ENCODE measurements at regions not wholly inside any gene's neighbourhood (a gene's known extent, or its start where the extent isn't known, plus 50 kb on each side); places are given as distances from the start of the nearest gene placed in this dataset.
"Not testable (repeated sequence)": the region's sequence is repeated elsewhere in the genome, so short reads cannot be mapped to it uniquely, and the experiment has no call there.

DNA sequence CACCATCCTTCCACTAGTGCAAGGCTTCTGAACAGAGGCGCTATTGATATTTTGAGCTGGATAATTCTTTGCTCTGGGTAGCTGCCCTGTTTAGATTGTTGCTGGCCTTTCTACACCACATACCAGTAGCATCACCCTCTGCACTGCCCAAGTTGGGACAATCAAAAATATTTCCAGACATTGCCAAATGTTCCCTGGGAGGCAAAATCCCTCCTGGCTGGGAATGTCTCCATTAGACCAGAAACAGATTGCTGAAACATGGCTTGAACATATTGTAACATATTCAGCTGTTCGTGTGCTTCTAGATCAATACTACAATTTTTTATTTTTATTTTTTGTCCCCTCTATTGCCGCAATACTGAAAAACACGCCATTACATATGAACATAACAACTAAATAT, 174.6 kb downstream of the ABCA8 start:
- no peak for DNase-seq (ENCODE audit: low read depth)

GRCh38 chr17:68778726-68779125, 176.5 kb downstream of the ABCA8 start:
- no peak for DNase-seq (ENCODE audit: low read depth)

GRCh38 chr17:68777856-68778694, 176.9 kb upstream of the FAM20A start:
- no peak for DNase-seq (ENCODE audit: low read depth)

GRCh38 chr17:68777243-68777855, 176.2 kb upstream of the FAM20A start:
- no peak for DNase-seq (ENCODE audit: low read depth)

GRCh38 chr17:68776451-68776850, 175.3 kb upstream of the FAM20A start:
- DNase-seq (ENCODE audit: low read depth): no peak

DNA sequence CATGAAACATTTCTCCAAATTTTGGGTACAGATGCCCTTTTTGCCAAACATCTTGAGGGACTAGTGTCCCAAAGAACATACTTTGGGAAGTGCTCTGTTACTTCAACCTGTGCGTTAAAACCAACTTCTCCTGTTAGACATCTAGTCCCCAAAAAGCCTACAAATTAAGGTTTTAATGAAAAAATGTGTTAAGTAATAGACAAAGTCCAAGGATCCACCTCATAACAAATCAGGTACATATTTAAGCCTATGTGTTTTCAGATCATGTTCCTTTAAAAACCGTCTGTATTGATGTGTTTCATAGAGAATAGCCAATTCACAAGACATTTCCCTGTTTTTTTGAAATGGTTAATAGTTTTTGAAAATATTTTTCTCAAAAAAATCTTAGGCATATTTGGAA, 174.8 kb upstream of the FAM20A start:
- no peak for DNase-seq (ENCODE audit: low read depth)

DNA sequence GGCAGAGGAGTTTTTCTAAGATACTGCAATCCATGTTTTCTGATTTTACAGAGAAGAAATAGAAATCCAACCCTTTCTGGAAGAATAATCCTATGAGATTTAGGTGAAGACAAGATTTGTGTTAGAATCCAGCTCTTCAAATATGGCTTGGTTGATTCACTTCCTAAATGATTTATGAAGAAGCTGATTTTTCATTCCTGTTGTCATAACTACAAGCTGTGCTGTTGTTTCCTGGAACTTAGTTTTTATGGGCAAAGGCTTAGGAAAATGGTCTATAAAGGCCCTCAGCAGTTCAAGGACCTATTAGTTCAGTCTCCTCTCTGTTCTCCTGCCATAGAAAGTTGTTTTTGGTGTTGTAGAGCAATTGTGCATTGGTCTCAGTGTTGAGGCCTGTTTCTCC, 174.2 kb upstream of the FAM20A start:
- no peak for DNase-seq (ENCODE audit: low read depth)

GRCh38 chr17:68771867-68772515, 170.8 kb upstream of the FAM20A start:
- no peak for DNase-seq (ENCODE audit: low read depth)

GRCh38 chr17:68768804-68769203, 167.6 kb upstream of the FAM20A start:
- no peak for DNase-seq (ENCODE audit: low read depth)

GRCh38 chr17:68766640-68767039, 165.5 kb upstream of the FAM20A start:
- no peak for DNase-seq (ENCODE audit: low read depth)

DNA sequence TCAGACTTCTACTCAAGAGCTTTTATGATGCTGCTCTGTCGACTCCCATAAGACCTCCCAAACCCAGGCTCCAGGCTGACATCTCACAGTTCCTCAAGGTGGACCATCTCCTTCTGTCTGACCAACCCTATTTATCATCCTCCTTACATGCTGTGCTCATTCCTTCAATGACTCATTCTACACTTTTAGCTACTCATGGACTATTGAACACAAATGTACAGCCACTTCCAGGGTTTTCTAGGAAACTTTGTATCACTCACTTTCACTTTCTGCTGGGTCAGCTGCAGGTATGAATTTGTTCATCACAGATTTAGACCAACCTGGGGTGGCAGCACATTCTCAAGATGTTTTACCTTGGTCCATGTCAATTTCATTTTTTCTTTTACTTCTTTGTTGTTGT, 162.4 kb upstream of the FAM20A start:
- no peak for DNase-seq (ENCODE audit: low read depth)

GRCh38 chr17:68762911-68763310, 161.7 kb upstream of the FAM20A start:
- DNase-seq (ENCODE audit: low read depth): no peak

- DNase-seq (ENCODE audit: low read depth): no peak
Observed at GRCh38 chr17:68760141-68760475, 158.9 kb upstream of the FAM20A start.

GRCh38 chr17:68759343-68760140, 158.4 kb upstream of the FAM20A start:
- DNase-seq (ENCODE audit: low read depth): peak; percentile 43

GRCh38 chr17:68759002-68759342, 157.8 kb upstream of the FAM20A start:
- no peak for DNase-seq (ENCODE audit: low read depth)

GRCh38 chr17:68757866-68758757, 156.9 kb upstream of the FAM20A start:
- not testable (repeated sequence) for DNase-seq (ENCODE audit: low read depth)

DNA sequence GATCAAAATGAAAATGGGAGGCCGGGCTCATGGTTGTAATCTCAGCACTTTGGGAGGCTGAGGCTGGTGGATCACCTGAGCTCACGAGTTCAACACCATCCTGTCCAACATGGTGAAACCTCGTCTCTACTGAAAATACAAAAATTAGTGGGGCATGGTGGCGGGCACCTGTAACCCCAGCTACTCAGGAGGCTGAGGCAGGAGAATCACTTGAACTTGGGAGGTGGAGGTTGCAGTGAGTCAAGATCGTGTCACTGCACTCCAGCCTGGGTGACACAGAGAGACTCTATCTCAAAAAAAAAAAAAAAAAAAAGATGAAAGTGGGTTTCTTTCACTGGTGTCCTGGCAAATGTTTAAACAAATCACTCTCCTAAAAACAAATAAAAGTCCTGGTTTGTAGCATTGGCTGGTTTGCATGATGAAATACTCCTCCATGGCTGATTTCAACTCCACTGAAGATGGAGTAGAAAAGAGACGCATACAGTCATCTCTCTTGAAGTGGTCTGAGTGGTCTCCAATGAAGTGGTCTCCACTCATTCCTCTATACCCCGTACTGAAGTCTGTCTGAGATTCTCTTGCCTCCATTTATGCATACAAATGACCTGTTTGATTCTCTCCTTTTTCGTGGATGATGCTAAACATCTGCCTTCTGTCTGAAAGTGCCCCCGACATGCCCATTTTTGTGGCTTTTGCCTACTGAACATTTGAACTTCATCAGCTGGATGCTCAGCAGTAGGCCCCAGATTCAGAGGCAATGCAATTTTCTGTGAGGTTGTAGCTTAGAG, 153.0 kb upstream of the FAM20A start:
- no peak for DNase-seq (ENCODE audit: low read depth)

GRCh38 chr17:68750208-68750562, 149.0 kb upstream of the FAM20A start:
- no peak for DNase-seq (ENCODE audit: low read depth)

DNA sequence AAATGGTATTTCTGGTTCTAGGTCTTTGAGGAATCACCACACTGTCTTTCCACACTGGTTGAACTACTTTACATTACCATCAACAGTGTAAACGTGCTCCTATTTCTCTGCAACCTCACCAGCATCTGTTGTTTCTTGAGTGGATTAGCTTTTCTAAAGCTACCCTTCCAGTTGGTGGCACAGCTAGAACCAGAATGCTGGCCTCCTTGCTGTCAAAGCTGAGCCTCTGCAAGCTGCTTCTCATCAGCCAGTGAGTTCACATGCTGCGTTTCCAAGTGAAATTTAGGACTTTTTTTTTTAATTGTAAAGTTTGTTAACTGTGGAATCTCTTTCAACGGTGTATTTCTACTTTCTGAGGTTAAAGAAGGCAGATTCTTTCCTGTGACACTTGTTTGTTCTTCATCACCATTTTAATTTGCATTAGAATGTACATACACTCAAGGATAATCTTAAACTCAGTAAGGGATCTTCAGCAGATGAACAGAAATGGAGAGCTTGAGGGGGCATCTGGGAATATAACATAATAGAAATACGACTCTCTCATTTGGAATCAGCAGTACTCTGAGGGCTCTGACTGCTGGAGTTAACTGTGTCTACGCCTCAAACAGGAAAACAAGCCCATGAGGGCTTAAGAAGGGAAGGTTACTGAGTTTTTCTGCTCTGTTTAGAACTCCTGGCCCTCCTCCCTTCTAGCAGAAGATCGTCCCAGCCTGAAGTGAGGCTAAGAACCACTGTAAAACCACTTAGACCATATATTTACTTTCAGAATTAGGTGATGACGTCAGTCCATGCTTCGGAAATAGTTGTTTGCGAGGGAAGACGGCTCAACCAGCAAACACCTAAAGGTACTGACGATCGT, 148.4 kb upstream of the FAM20A start:
- no peak for DNase-seq (ENCODE audit: low read depth)

- DNase-seq (ENCODE audit: low read depth): no peak
Observed at GRCh38 chr17:68748381-68748780, 147.2 kb upstream of the FAM20A start.
